Smooth muscle cell (in vitro differentiated cells): ENCODE measurements at regions not wholly inside any gene's neighbourhood (a gene's known extent, or its start where the extent isn't known, plus 50 kb on each side); places are given as distances from the start of the nearest gene placed in this dataset.

Experiments
- DNase-seq: peaks from one replicate; lab custom pipeline; 2025; ENCODE audit not compliant: unreplicated experiment; lab: John Stamatoyannopoulos, UW
- H2AFZ ChIP-seq: fragments of 200-600 bp; sonication (generic); 2 replicates; pipeline ENCODE4 v1.6.0; 2016; ENCODE audit warnings: antibody characterized with exemption, low read depth, mild to moderate bottlenecking
- H3F3A ChIP-seq: fragments of 200-600 bp; sonication (generic); 2 replicates; pipeline ENCODE4 v1.6.0; 2017; ENCODE audit warnings: antibody characterized with exemption, low read depth
- H3K27ac ChIP-seq: fragments of 200-600 bp; sonication (generic); 2 replicates; pipeline ENCODE4 v1.5.1; 2016; ENCODE audit warnings: low read depth, mild to moderate bottlenecking
- H3K27me3 ChIP-seq: fragments of 200-600 bp; sonication (generic); 2 replicates; pipeline ENCODE4 v1.6.1; 2016; ENCODE audit warnings: low read depth, mild to moderate bottlenecking
- H3K36me3 ChIP-seq: fragments of 200-600 bp; sonication (generic); 2 replicates; pipeline ENCODE4 v1.5.1; 2016; ENCODE audit warnings: low read depth
- H3K4me1 ChIP-seq: fragments of 200-600 bp; sonication (generic); 2 replicates; pipeline ENCODE4 v1.5.1; 2016; ENCODE audit warnings: low read depth
- H3K4me2 ChIP-seq: fragments of 200-600 bp; sonication (generic); 2 replicates; pipeline ENCODE4 v1.6.0; 2016; ENCODE audit warnings: mild to moderate bottlenecking
- H3K4me3 ChIP-seq: fragments of 200-600 bp; sonication (generic); 2 replicates; pipeline ENCODE4 v1.5.1; 2016; ENCODE audit warnings: mild to moderate bottlenecking
- H3K79me2 ChIP-seq: fragments of 200-600 bp; sonication (generic); 2 replicates; pipeline ENCODE4 v1.6.0; 2016; ENCODE audit warnings: low read depth, mild to moderate bottlenecking
- H3K9ac ChIP-seq: fragments of 200-600 bp; sonication (generic); 2 replicates; pipeline ENCODE4 v1.6.0; 2016; ENCODE audit warnings: low read depth
- H3K9me3 ChIP-seq: fragments of 200-600 bp; sonication (generic); replicated peaks from 2 replicates; pipeline ENCODE4 v1.5.1; 2016; ENCODE audit warnings: low read depth
- H4K20me1 ChIP-seq: fragments of 200-600 bp; sonication (generic); 2 replicates; pipeline ENCODE4 v1.6.0; 2016; ENCODE audit warnings: low read depth
- CTCF ChIP-seq: fragments of 200-600 bp; sonication (generic); IDR thresholded peaks from 2 replicates; pipeline ENCODE4 v1.5.1; 2017; ENCODE audit warnings: borderline replicate concordance, mild to moderate bottlenecking, antibody characterized with exemption; ENCODE audit not compliant: insufficient read depth, poor library complexity, severe bottlenecking
- WGBS: methylation state at CpG from one replicate; pipeline ENCODE4 v1.1.7; 2016; ENCODE audit warnings: low lambda C conversion rate; 5-methylcytosine and 5-hydroxymethylcytosine counted together

DNA sequence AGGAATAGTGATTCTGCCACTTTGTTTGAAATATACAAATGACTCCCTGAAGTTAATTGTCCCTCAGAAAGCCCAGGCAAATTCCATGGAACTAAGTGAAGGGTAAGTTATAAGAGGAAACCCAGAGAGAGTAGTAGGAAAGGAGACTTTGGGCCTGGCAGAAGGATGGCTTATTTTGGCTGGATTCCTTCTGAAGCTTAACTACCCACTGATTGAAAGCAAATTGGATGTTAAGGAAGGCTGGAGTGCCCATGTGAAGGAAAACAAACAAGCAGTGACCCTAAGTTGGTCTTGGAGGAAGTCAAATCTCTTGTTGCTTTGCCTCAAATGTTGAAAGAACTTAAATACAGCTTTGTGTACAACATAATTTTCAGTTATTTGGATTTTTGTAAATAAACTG lies 1106.4 kb upstream of the ZEB2 start:
- Histone ChIP-seq H3K9ac (no peak overlapping the region), H3K9me3 (no peaks in the 10 kb centered on the region), H3K27me3 (no peaks in the 10 kb centered on the region), H3K4me1 (no peaks in the 10 kb centered on the region), H3K36me3 (no peaks in the 10 kb centered on the region), H3K27ac (no peak overlapping the region), H3K4me3 (no peak overlapping the region), H2AFZ (no peak overlapping the region), H3K4me2 (no peak overlapping the region), H4K20me1 (no peaks in the 10 kb centered on the region), H3K79me2 (no peaks in the 10 kb centered on the region), H3F3A (no peaks in the 10 kb centered on the region)
- TF ChIP-seq CTCF, result no peak
- DNase-seq, result no peak

DNA sequence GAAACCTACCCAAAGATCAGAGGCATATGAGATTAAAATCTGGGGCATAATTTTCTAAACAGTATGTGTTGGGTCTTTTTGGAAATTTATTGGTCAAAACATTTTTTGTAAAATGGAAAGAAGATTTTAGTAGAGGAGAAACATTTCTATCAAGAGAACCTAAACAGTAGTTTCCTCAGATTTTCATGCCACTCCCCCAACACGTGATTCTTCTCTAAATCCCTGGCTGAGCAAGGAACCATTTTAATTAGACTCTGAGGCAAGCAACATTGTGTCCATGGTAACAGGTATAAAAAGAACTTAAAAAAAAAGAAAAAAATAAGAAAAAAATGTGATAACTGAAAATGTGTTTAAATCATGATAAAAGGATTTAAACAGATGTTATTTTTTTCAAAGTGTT lies 1105.2 kb upstream of the ZEB2 start:
- 100% methylated on average over 1 of the region's 1 CpG for WGBS
- no peak for DNase-seq
- H4K20me1 ChIP-seq, result no peaks in the 10 kb centered on the region
- TF ChIP-seq CTCF, result no peak
- H3K27me3 ChIP-seq, result no peaks in the 10 kb centered on the region
- no peaks in the 10 kb centered on the region for H3K79me2 ChIP-seq
- no peak overlapping the region for H3K4me2 ChIP-seq
- no peak overlapping the region for H3K27ac ChIP-seq
- no peaks in the 10 kb centered on the region for H3F3A ChIP-seq
- no peak overlapping the region for H3K4me3 ChIP-seq
- H3K9me3 ChIP-seq, result no peaks in the 10 kb centered on the region
- H3K36me3 ChIP-seq, result no peaks in the 10 kb centered on the region
- no peaks in the 10 kb centered on the region for H3K4me1 ChIP-seq
- no peak overlapping the region for H2AFZ ChIP-seq
- H3K9ac ChIP-seq, result no peak overlapping the region

DNA sequence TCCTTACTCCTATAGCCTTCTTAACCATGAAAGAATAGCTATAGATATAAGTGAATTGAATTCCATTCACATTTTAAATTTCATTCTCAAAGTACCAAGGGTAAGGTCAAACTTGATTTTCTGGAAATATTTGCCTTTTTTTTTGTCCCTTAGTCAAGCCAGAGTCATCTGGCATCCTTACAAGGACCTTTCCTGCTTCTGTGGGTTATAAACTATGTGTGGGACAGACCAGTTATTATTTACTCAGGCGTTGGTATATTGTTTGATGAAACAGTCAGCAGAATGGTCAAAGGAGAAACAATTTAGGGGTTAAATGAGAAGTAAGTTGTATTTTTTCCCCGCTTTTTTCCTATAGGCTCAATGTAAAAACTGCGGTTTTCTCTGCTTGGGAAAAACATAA lies 1103.2 kb upstream of the ZEB2 start:
- no peak overlapping the region for H3K27ac ChIP-seq
- no peaks in the 10 kb centered on the region for H4K20me1 ChIP-seq
- no peak for TF ChIP-seq CTCF
- DNase-seq, result no peak
- H3K27me3 ChIP-seq, result no peaks in the 10 kb centered on the region
- no peak overlapping the region for H3K4me3 ChIP-seq
- no peaks in the 10 kb centered on the region for H3K4me1 ChIP-seq
- H3K9ac ChIP-seq, result no peak overlapping the region
- H3K79me2 ChIP-seq, result no peaks in the 10 kb centered on the region
- H2AFZ ChIP-seq, result no peak overlapping the region
- no peaks in the 10 kb centered on the region for H3K36me3 ChIP-seq
- H3K4me2 ChIP-seq, result peak overlapping the region; percentile 18
- no peaks in the 10 kb centered on the region for H3K9me3 ChIP-seq
- no peaks in the 10 kb centered on the region for H3F3A ChIP-seq
- WGBS, result 72% methylated on average over 3 of the region's 3 CpGs

GRCh38 chr2:145622285-145622684 lies 1102.4 kb upstream of the ZEB2 start:
- no peak overlapping the region for H3K27ac ChIP-seq
- H3K36me3 ChIP-seq, result no peaks in the 10 kb centered on the region
- no peak overlapping the region for H3K4me3 ChIP-seq
- no peaks in the 10 kb centered on the region for H3K4me1 ChIP-seq
- no peaks in the 10 kb centered on the region for H3F3A ChIP-seq
- TF ChIP-seq CTCF, result no peak
- H3K9me3 ChIP-seq, result no peaks in the 10 kb centered on the region
- H3K9ac ChIP-seq, result no peak overlapping the region
- no peaks in the 10 kb centered on the region for H3K79me2 ChIP-seq
- H2AFZ ChIP-seq, result peak overlapping the region; percentile 46
- WGBS, result 84% methylated on average over 2 of the region's 2 CpGs
- no peak for DNase-seq
- H4K20me1 ChIP-seq, result no peaks in the 10 kb centered on the region
- H3K27me3 ChIP-seq, result no peaks in the 10 kb centered on the region
- H3K4me2 ChIP-seq, result no peak overlapping the region
